Hepatocyte (in vitro differentiated cells): ENCODE measurements at regions not wholly inside any gene's neighbourhood (a gene's known extent, or its start where the extent isn't known, plus 50 kb on each side); places are given as distances from the start of the nearest gene placed in this dataset.

Experiments used
- DNase-seq: peaks from one replicate; pipeline ENCODE4 v3.0.0-alpha.2; 2016; ENCODE audit warnings: low spot score
- H2AFZ ChIP-seq: fragments of 200-600 bp; sonication (generic); 2 replicates; pipeline ENCODE4 v1.6.0; 2016; ENCODE audit warnings: antibody characterized with exemption, mild to moderate bottlenecking
- H3K27ac ChIP-seq: fragments of 200-600 bp; sonication (generic); 2 replicates; pipeline ENCODE4 v1.5.1; 2016; ENCODE audit warnings: mild to moderate bottlenecking
- H3K27me3 ChIP-seq: fragments of 200-600 bp; sonication (generic); 2 replicates; pipeline ENCODE4 v1.6.1; 2016
- H3K36me3 ChIP-seq: fragments of 200-600 bp; sonication (generic); replicated peaks from 2 replicates; pipeline ENCODE4 v1.5.1; 2016; ENCODE audit warnings: low read depth; ENCODE audit not compliant: insufficient read depth
- H3K4me1 ChIP-seq: fragments of 200-600 bp; sonication (generic); 2 replicates; pipeline ENCODE4 v1.5.1; 2016; ENCODE audit warnings: mild to moderate bottlenecking, moderate library complexity; ENCODE audit not compliant: insufficient read depth
- H3K4me2 ChIP-seq: fragments of 200-600 bp; sonication (generic); 2 replicates; pipeline ENCODE4 v1.6.0; 2016
- H3K4me3 ChIP-seq: fragments of 200-600 bp; sonication (generic); 2 replicates; pipeline ENCODE4 v1.5.1; 2016; ENCODE audit warnings: mild to moderate bottlenecking
- H3K79me2 ChIP-seq: fragments of 200-600 bp; sonication (generic); 2 replicates; pipeline ENCODE4 v1.6.0; 2017; ENCODE audit warnings: mild to moderate bottlenecking
- H3K9me2 ChIP-seq: fragments of 200-600 bp; sonication (generic); replicated peaks from 2 replicates; pipeline ENCODE4 v1.6.0; 2017; ENCODE audit warnings: mild to moderate bottlenecking; ENCODE audit not compliant: insufficient read depth
- H3K9me3 ChIP-seq: fragments of 200-600 bp; sonication (generic); 2 replicates; pipeline ENCODE4 v1.5.1; 2016; ENCODE audit warnings: low read depth, mild to moderate bottlenecking
- H4K20me1 ChIP-seq: fragments of 200-600 bp; sonication (generic); 2 replicates; pipeline ENCODE4 v1.6.0; 2016; ENCODE audit warnings: mild to moderate bottlenecking; ENCODE audit not compliant: insufficient read depth, poor library complexity, severe bottlenecking
- CTCF ChIP-seq: fragments of 200-600 bp; sonication (generic); IDR thresholded peaks from 2 replicates; pipeline ENCODE4 v1.5.1; 2016; ENCODE audit warnings: antibody characterized with exemption, mild to moderate bottlenecking; ENCODE audit not compliant: poor library complexity
- EZH2 ChIP-seq: fragments of 200-600 bp; sonication (generic); IDR thresholded peaks from 2 replicates; pipeline ENCODE4 v1.6.1; 2016; ENCODE audit warnings: antibody characterized with exemption, mild to moderate bottlenecking, borderline replicate concordance
- EZH2phosphoT487 ChIP-seq: fragments of 200-600 bp; sonication (generic); IDR thresholded peaks from one replicate; pipeline ENCODE4 v1.6.1; 2018; ENCODE audit warnings: antibody characterized with exemption, mild to moderate bottlenecking, low read depth, moderate library complexity; ENCODE audit not compliant: unreplicated experiment, severe bottlenecking
- WGBS: methylation state at CpG from one replicate; pipeline ENCODE4 v1.1.6; 2016; ENCODE audit warnings: low lambda C conversion rate; ENCODE audit errors: missing lambda C conversion rate; 5-methylcytosine and 5-hydroxymethylcytosine counted together

GRCh38 chr1:23615852-23616251, 56.6 kb upstream of the ID3 start:
- H2AFZ ChIP-seq, result no peak overlapping the region
- no peaks in the 10 kb centered on the region for H3K4me1 ChIP-seq
- WGBS, result 88% methylated on average over 3 of the region's 3 CpGs
- no peaks in the 10 kb centered on the region for H3K9me2 ChIP-seq
- no peak overlapping the region for H3K4me2 ChIP-seq
- H3K27ac ChIP-seq, result no peak overlapping the region
- H3K9me3 ChIP-seq, result no peaks in the 10 kb centered on the region
- TF ChIP-seq CTCF, result no peak
- TF ChIP-seq EZH2phosphoT487, result no peak
- no peak for TF ChIP-seq EZH2
- DNase-seq, result no peak
- no peaks in the 10 kb centered on the region for H3K79me2 ChIP-seq
- H3K27me3 ChIP-seq, result peaks cover 10% of the 10 kb centered on the region
- no peak overlapping the region for H3K4me3 ChIP-seq
- no peaks in the 10 kb centered on the region for H4K20me1 ChIP-seq
- no peaks in the 10 kb centered on the region for H3K36me3 ChIP-seq

- Histone ChIP-seq H3K27ac (no peak overlapping the region), H3K9me3 (no peaks in the 10 kb centered on the region), H3K27me3 (peaks cover 10% of the 10 kb centered on the region), H3K79me2 (no peaks in the 10 kb centered on the region), H2AFZ (no peak overlapping the region), H3K9me2 (no peaks in the 10 kb centered on the region), H4K20me1 (no peaks in the 10 kb centered on the region), H3K4me2 (no peak overlapping the region), H3K4me3 (no peak overlapping the region), H3K36me3 (no peaks in the 10 kb centered on the region), H3K4me1 (no peaks in the 10 kb centered on the region)
- 88% methylated on average over 6 of the region's 6 CpGs for WGBS
- DNase-seq, result no peak
- no peak for TF ChIP-seq CTCF
- TF ChIP-seq EZH2phosphoT487, result no peak
- no peak for TF ChIP-seq EZH2
Measured at GRCh38 chr1:23615423-23615822, 56.1 kb upstream of the ID3 start.

- H3K9me3 ChIP-seq, result no peaks in the 10 kb centered on the region
- 88% methylated on average over 8 of the region's 8 CpGs for WGBS
- no peak overlapping the region for H2AFZ ChIP-seq
- H4K20me1 ChIP-seq, result no peaks in the 10 kb centered on the region
- TF ChIP-seq EZH2 (no peak), CTCF (no peak)
- H3K4me2 ChIP-seq, result no peak overlapping the region
- DNase-seq, result no peak
- peaks cover 9% of the 10 kb centered on the region for H3K27me3 ChIP-seq
- H3K36me3 ChIP-seq, result no peaks in the 10 kb centered on the region
- H3K79me2 ChIP-seq, result no peaks in the 10 kb centered on the region
- H3K4me1 ChIP-seq, result no peaks in the 10 kb centered on the region
- H3K9me2 ChIP-seq, result no peaks in the 10 kb centered on the region
- H3K27ac ChIP-seq, result no peak overlapping the region
- no peak overlapping the region for H3K4me3 ChIP-seq
Measured at GRCh38 chr1:23614032-23614660, 54.8 kb upstream of the ID3 start.
